Liver (tissue), 8 donors: ENCODE measurements at regions not wholly inside any gene's neighbourhood (a gene's known extent, or its start where the extent isn't known, plus 50 kb on each side); places are given as distances from the start of the nearest gene placed in this dataset.

Source experiments
- DNase-seq: peaks from one replicate; pipeline ENCODE4 v3.0.0-alpha.2; 2017; ENCODE audit warnings: low spot score
- H3K27ac ChIP-seq, 2 donors: one replicate each; pipeline ENCODE4 v1.7.0; 2013; ENCODE audit warnings: inconsistent platforms in 2 of 2, low read length in 2 of 2, control low read depth in 1 of 2, low read depth in 1 of 2, mild to moderate bottlenecking in 1 of 2
- H3K27me3 ChIP-seq, 4 donors: one replicate each; pipeline versions ENCODE4 v1.6.1 to v1.7.0; 2013; ENCODE audit warnings: low read length in 3 of 4, inconsistent platforms in 1 of 4, mild to moderate bottlenecking in 1 of 4, moderate library complexity in 1 of 4; ENCODE audit not compliant: control insufficient read depth in 4 of 4, insufficient read depth in 4 of 4
- H3K36me3 ChIP-seq, 4 donors: one replicate each; pipeline versions ENCODE4 v1.6.1 to v1.7.0; 2013; ENCODE audit warnings: low read length in 3 of 4, mild to moderate bottlenecking in 3 of 4, low read depth in 1 of 4, moderate library complexity in 1 of 4; ENCODE audit not compliant: control insufficient read depth in 4 of 4, insufficient read depth in 3 of 4
- H3K4me1 ChIP-seq, 4 donors: one replicate each; pipeline versions ENCODE4 v1.6.1 to v1.7.0; 2013; ENCODE audit warnings: low read length in 3 of 4, mild to moderate bottlenecking in 3 of 4, moderate library complexity in 1 of 4; ENCODE audit not compliant: control insufficient read depth in 4 of 4, insufficient read depth in 4 of 4
- H3K4me3 ChIP-seq, 3 donors: one replicate each; pipeline versions ENCODE4 v1.6.1 to v1.7.0; 2013; ENCODE audit warnings: low read length in 3 of 3, control low read depth in 1 of 3, low read depth in 1 of 3, mild to moderate bottlenecking in 1 of 3
- H3K9ac ChIP-seq, 2 donors: one replicate each; pipeline ENCODE4 v1.7.0; 2013; ENCODE audit warnings: low read length in 2 of 2, mild to moderate bottlenecking in 2 of 2, moderate library complexity in 2 of 2, control low read depth in 1 of 2, low read depth in 1 of 2
- H3K9me3 ChIP-seq, 4 donors: one replicate each; pipeline versions ENCODE4 v1.6.1 to v1.7.0; 2013; ENCODE audit warnings: low read length in 3 of 4; ENCODE audit not compliant: control insufficient read depth in 4 of 4
- ATF3 ChIP-seq: IDR thresholded peaks from 2 replicates; pipeline ENCODE4 v1.6.1; 2016; ENCODE audit warnings: antibody characterized with exemption
- CTCF ChIP-seq: fragments of 150-350 bp; IDR thresholded peaks from 2 replicates; pipeline ENCODE4 v1.5.1; 2017; ENCODE audit warnings: improper control_type of control experiment, low read depth, low read length; ENCODE audit not compliant: missing input control
- EGR1 ChIP-seq, 2 donors: IDR thresholded peaks; 2 replicates each; pipeline ENCODE4 v1.6.1; 2016 to 2018; ENCODE audit warnings: antibody characterized with exemption in 2 of 2, low read depth in 2 of 2
- FOXA1 ChIP-seq: IDR thresholded peaks from 2 replicates; pipeline ENCODE4 v1.6.1; 2016; ENCODE audit warnings: antibody characterized with exemption
- GABPA ChIP-seq, 2 donors: IDR thresholded peaks in 1 of 2; conservative IDR thresholded peaks in 1 of 2; 2 replicates each; pipeline ENCODE4 v1.6.1; 2016; ENCODE audit warnings: antibody characterized with exemption in 2 of 2, mild to moderate bottlenecking in 1 of 2, moderate library complexity in 1 of 2
- HNF4A ChIP-seq, 2 donors: conservative IDR thresholded peaks; 2 replicates each; pipeline ENCODE4 v1.6.1; 2016; ENCODE audit warnings: antibody characterized with exemption in 2 of 2, mild to moderate bottlenecking in 2 of 2
- JUND ChIP-seq, 2 donors: IDR thresholded peaks; 2 replicates each; pipeline ENCODE4 v1.6.1; 2016; ENCODE audit warnings: antibody characterized with exemption in 2 of 2
- MAX ChIP-seq: IDR thresholded peaks from 2 replicates; pipeline ENCODE4 v1.6.1; 2016; ENCODE audit warnings: antibody characterized with exemption
- NR2F2 ChIP-seq: IDR thresholded peaks from 2 replicates; pipeline ENCODE4 v1.6.1; 2016; ENCODE audit warnings: antibody characterized with exemption
- RAD21 ChIP-seq, 2 donors: IDR thresholded peaks; 2 replicates each; pipeline ENCODE4 v1.6.1; 2016; ENCODE audit warnings: antibody characterized with exemption in 2 of 2, mild to moderate bottlenecking in 2 of 2
- REST ChIP-seq: IDR thresholded peaks from 2 replicates; pipeline ENCODE4 v1.6.1; 2016; ENCODE audit warnings: antibody characterized with exemption, mild to moderate bottlenecking
- RXRA ChIP-seq, 2 donors: IDR thresholded peaks; 2 replicates each; pipeline ENCODE4 v1.6.1; 2017 to 2018; ENCODE audit warnings: antibody characterized with exemption in 2 of 2, mild to moderate bottlenecking in 1 of 2
- TAF1 ChIP-seq: conservative IDR thresholded peaks from 2 replicates; pipeline ENCODE4 v1.6.1; 2016; ENCODE audit warnings: antibody characterized with exemption, mild to moderate bottlenecking
- YY1 ChIP-seq: IDR thresholded peaks from 2 replicates; pipeline ENCODE4 v1.6.1; 2016; ENCODE audit warnings: antibody characterized with exemption, mild to moderate bottlenecking
- ZBTB33 ChIP-seq: IDR thresholded peaks from 2 replicates; pipeline ENCODE4 v1.6.1; 2016; ENCODE audit warnings: antibody characterized with exemption
- WGBS: extraction: QIAGEN DNeasy Blood & Tissue Kit; methylation state at CpG from one replicate; pipeline ENCODE4 v1.1.7; 2013; 5-methylcytosine and 5-hydroxymethylcytosine counted together
- donor health status: healthy.
- donor health status: healthy.
- donor health status: healthy.
- donor health status: healthy.
- donor health status: healthy.

GRCh38 chr2:70360661-70361270 lies 58.9 kb upstream of the FAM136A start:
- H3K4me3 ChIP-seq = no peak overlapping the region
- no peaks in the 10 kb centered on the region for H3K36me3 ChIP-seq
- H3K4me1 ChIP-seq = no peaks in the 10 kb centered on the region
- WGBS = 92% methylated on average over 3 of the region's 3 CpGs
- no peak for DNase-seq
- no peaks in the 10 kb centered on the region for H3K9me3 ChIP-seq
- H3K9ac ChIP-seq = no peak overlapping the region
- H3K27ac ChIP-seq = no peak overlapping the region
- no peaks in the 10 kb centered on the region for H3K27me3 ChIP-seq
- TF ChIP-seq ATF3 (no peak), REST (no peak), CTCF (no peak), TAF1 (no peak), EGR1 (IDR thresholded peaks at IDR 0.05; ENCODE audit: low read depth in 2 of 2) (no peak), MAX (no peak), HNF4A (conservative IDR thresholded peaks at IDR 0.05) (no peak), RXRA (IDR thresholded peaks at IDR 0.05) (no peak), ZBTB33 (no peak), GABPA (IDR thresholded peaks at IDR 0.05 in 1 of 2, conservative IDR thresholded peaks at IDR 0.05 in 1 of 2) (no peak), JUND (IDR thresholded peaks at IDR 0.05) (no peak), YY1 (no peak), NR2F2 (no peak)

GRCh38 chr2:70357684-70358071 lies 55.8 kb upstream of the FAM136A start:
- Histone ChIP-seq H3K36me3 (no peaks in the 10 kb centered on the region), H3K4me1 (no peaks in the 10 kb centered on the region), H3K9me3 (no peaks in the 10 kb centered on the region), H3K27ac (no peak overlapping the region), H3K9ac (no peak overlapping the region), H3K4me3 (no peak overlapping the region), H3K27me3 (peaks cover 0 to 3% (median 0%) of the 10 kb centered on the region in 4 donors)
- TF ChIP-seq FOXA1 = no peak
- no peak for TF ChIP-seq ZBTB33
- TF ChIP-seq YY1 = no peak
- no peak for TF ChIP-seq GABPA (IDR thresholded peaks at IDR 0.05 in 1 of 2, conservative IDR thresholded peaks at IDR 0.05 in 1 of 2)
- no peak for TF ChIP-seq RAD21 (IDR thresholded peaks at IDR 0.05)
- no peak for TF ChIP-seq REST
- no peak for TF ChIP-seq NR2F2
- TF ChIP-seq MAX = no peak
- no peak for DNase-seq
- 62% methylated on average over 6 of the region's 6 CpGs for WGBS
